ENCODE measurements at regions not wholly inside any gene's neighbourhood (a gene's known extent, or its start where the extent isn't known, plus 50 kb on each side); places are given as distances from the start of the nearest gene placed in this dataset.

DNA sequence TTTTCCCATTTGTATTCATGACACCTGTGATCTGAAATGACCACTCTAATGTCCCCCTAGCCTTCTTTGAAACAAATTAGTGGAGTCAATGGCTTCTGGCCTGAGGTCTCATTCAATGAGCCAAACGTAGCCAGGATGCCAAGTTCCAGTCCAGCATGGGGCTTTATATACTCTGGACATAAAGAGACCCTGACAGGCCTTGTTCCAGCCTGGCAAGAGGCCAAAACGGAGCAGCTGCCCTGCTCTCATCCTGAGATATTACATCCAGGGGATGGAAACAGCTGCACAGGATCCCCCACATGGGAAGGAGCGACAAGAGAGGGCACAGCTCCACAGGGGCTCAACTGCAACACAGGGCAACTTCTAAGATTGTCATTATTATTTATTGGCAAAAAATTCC is 437.8 kb downstream of the CDH26 start:
- H4K5ac ChIP-seq (ENCODE audit: low read depth, low read length) = no peak overlapping the region
- H4K8ac ChIP-seq (ENCODE audit: low read depth in 2 of 2, low read length in 2 of 2) = no peak overlapping the region
- no peak overlapping the region for H2AK5ac ChIP-seq (ENCODE audit: low read depth, low read length)
- H3K4ac ChIP-seq (ENCODE audit: low read depth, low read length) = no peak overlapping the region
- no peak overlapping the region for H3K9ac ChIP-seq (ENCODE audit: low read depth, low read length)
- no peak overlapping the region for H2AK9ac ChIP-seq (replicated peaks; ENCODE audit: low read depth, low read length, poor library complexity)
- no peak overlapping the region for H2AFZ ChIP-seq (replicated peaks; ENCODE audit: low read length, poor library complexity)
- no peak overlapping the region for H3K27ac ChIP-seq (ENCODE audit: insufficient read depth, low read length)
- H3K9me3 ChIP-seq (ENCODE audit: control insufficient read depth, insufficient read depth, low read length) = peaks cover 15% of the 10 kb centered on the region
- no peak overlapping the region for H3K4me2 ChIP-seq (ENCODE audit: low read depth, low read length)
- BruUV-seq (replicated peaks) = no TSS peak
- ATAC-seq (ENCODE audit: low read depth) = no peak
- no peak overlapping the region for H3K56ac ChIP-seq (ENCODE audit: extremely low read depth, insufficient read depth, low read length)
- H2BK15ac ChIP-seq (ENCODE audit: low read depth, low read length) = no peak overlapping the region
- ChIA-PET CTCF (no interaction called here), POLR2A (ENCODE audit: unreplicated experiment) (no interaction called here)
- intact Hi-C loops (cut with micrococcal nuclease) = no loop called here
- WGBS, 2 experiments (ENCODE audit: extremely low coverage in 2 of 2, insufficient read length in 1 of 2) = 20% methylated on average over 1 of the region's 3 CpGs; no CpG with 5 or more reads in 1 of the 2 experiments
- H4K20me1 ChIP-seq (ENCODE audit: insufficient read depth, low read length) = no peaks in the 10 kb centered on the region
- H3K27me3 ChIP-seq (ENCODE audit: control insufficient read depth, insufficient read depth, low read length) = no peaks in the 10 kb centered on the region
- DNase-seq = no peak
- no peak overlapping the region for H3K18ac ChIP-seq (ENCODE audit: low read depth, low read length)
- TF ChIP-seq, protein P1, sequence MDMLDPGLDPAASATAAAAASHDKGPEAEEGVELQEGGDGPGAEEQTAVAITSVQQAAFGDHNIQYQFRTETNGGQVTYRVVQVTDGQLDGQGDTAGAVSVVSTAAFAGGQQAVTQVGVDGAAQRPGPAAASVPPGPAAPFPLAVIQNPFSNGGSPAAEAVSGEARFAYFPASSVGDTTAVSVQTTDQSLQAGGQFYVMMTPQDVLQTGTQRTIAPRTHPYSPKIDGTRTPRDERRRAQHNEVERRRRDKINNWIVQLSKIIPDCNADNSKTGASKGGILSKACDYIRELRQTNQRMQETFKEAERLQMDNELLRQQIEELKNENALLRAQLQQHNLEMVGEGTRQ (IDR thresholded peaks at IDR 0.05; ENCODE audit: low read depth, low read length) = no peak
- TF ChIP-seq MAFK (IDR thresholded peaks at IDR 0.05; ENCODE audit: low read depth, low read length) (no peak), CEBPB (IDR thresholded peaks at IDR 0.05; ENCODE audit: low read depth, low read length) (no peak), RCOR1 (IDR thresholded peaks at IDR 0.05; ENCODE audit: insufficient replicate concordance, low read length) (no peak), MAZ (IDR thresholded peaks at IDR 0.05; ENCODE audit: borderline replicate concordance, low read depth, low read length) (no peak), RFX5 (IDR thresholded peaks at IDR 0.05; ENCODE audit: low read depth, low read length) (no peak), NFE2L2 (IDR thresholded peaks at IDR 0.05; ENCODE audit: low read depth, low read length) (no peak), FOS (IDR thresholded peaks at IDR 0.05; ENCODE audit: low read depth, low read length) (no peak), MXI1 (IDR thresholded peaks at IDR 0.05; ENCODE audit: borderline replicate concordance, low read depth, low read length) (no peak)
- H3K23ac ChIP-seq (ENCODE audit: low read depth, low read length) = no peak overlapping the region
- no peak overlapping the region for H3K4me3 ChIP-seq (ENCODE audit: insufficient read depth, low read depth, low read length)
- H2BK5ac ChIP-seq (ENCODE audit: low read depth, low read length, poor library complexity, severe bottlenecking) = no peak overlapping the region
- no peak overlapping the region for H3K14ac ChIP-seq (replicated peaks; ENCODE audit: low read depth, low read length)
- H3K9me1 ChIP-seq (ENCODE audit: insufficient read depth, low read length) = no peaks in the 10 kb centered on the region
- H2BK20ac ChIP-seq (ENCODE audit: low read depth, low read length) = no peak overlapping the region
- no peaks in the 10 kb centered on the region for H3K79me1 ChIP-seq (ENCODE audit: low read depth in 1 of 2, low read length in 2 of 2)
- H3K36me3 ChIP-seq (ENCODE audit: control insufficient read depth, insufficient read depth, low read length) = no peaks in the 10 kb centered on the region
- H3K4me1 ChIP-seq (ENCODE audit: control insufficient read depth, insufficient read depth, low read length) = no peaks in the 10 kb centered on the region
- in situ Hi-C loops (cut with MboI; ENCODE audit: low sequenced_read_pairs) = no loop called here
- H2BK120ac ChIP-seq (ENCODE audit: low read depth, low read length) = no peak overlapping the region
- H4K91ac ChIP-seq (ENCODE audit: insufficient read depth, low read depth, low read length) = no peak overlapping the region
- dilution Hi-C loops (cut with HindIII; ENCODE audit: low sequenced_read_pairs, unreplicated experiment) = no loop called here
